HG03175 (cell line): ENCODE measurements at regions not wholly inside any gene's neighbourhood (a gene's known extent, or its start where the extent isn't known, plus 50 kb on each side); places are given as distances from the start of the nearest gene placed in this dataset.

Source experiments
- ATAC-seq: cut with Tn5 transposase; IDR thresholded peaks from one replicate; pipeline ENCODE4 v1.9.1; 2021; ENCODE audit warnings: mild to moderate bottlenecking, moderate library complexity; ENCODE audit not compliant: unreplicated experiment

GRCh38 chr6:54440549-54440948 is 132.3 kb downstream of the TINAG start:
- ATAC-seq, result no peak

- no peak for ATAC-seq
Observed at GRCh38 chr6:54441020-54441419, 132.8 kb downstream of the TINAG start.

- ATAC-seq, result no peak
Observed at GRCh38 chr6:54441687-54442248, 133.5 kb downstream of the TINAG start.

GRCh38 chr6:54445207-54445606 is 137.0 kb downstream of the TINAG start:
- no peak for ATAC-seq

GRCh38 chr6:54448617-54449016 is 140.4 kb downstream of the TINAG start:
- ATAC-seq, result no peak

GRCh38 chr6:54451516-54451915 is 143.3 kb downstream of the TINAG start:
- no peak for ATAC-seq

GRCh38 chr6:54463354-54464024 is 155.2 kb downstream of the TINAG start:
- no peak for ATAC-seq

- ATAC-seq, result no peak
Observed at GRCh38 chr6:54465649-54466300, 157.5 kb downstream of the TINAG start.

- ATAC-seq, result peak; percentile 47
Observed at GRCh38 chr6:54467384-54467783, 159.1 kb downstream of the TINAG start.

- ATAC-seq, result no peak
Observed at GRCh38 chr6:54473328-54473727, 165.1 kb downstream of the TINAG start.

GRCh38 chr6:54474898-54475297 is 166.7 kb downstream of the TINAG start:
- no peak for ATAC-seq

GRCh38 chr6:54481091-54481490 is 172.8 kb downstream of the TINAG start:
- ATAC-seq, result no peak

- ATAC-seq, result no peak
Observed at GRCh38 chr6:54491431-54491830, 183.2 kb downstream of the TINAG start.

- no peak for ATAC-seq
Observed at GRCh38 chr6:54493138-54493537, 184.9 kb downstream of the TINAG start.

GRCh38 chr6:54503144-54503543 is 194.9 kb downstream of the TINAG start:
- no peak for ATAC-seq

GRCh38 chr6:54515013-54515412 is 206.8 kb downstream of the TINAG start:
- no peak for ATAC-seq

GRCh38 chr6:54515713-54516112 is 207.5 kb downstream of the TINAG start:
- ATAC-seq, result no peak

GRCh38 chr6:54516321-54516720 is 208.1 kb downstream of the TINAG start:
- no peak for ATAC-seq

- ATAC-seq, result no peak
Observed at GRCh38 chr6:54519161-54519560, 210.9 kb downstream of the TINAG start.

- no peak for ATAC-seq
Observed at GRCh38 chr6:54525731-54526130, 217.5 kb downstream of the TINAG start.

GRCh38 chr6:54533567-54533966 is 225.3 kb downstream of the TINAG start:
- no peak for ATAC-seq

GRCh38 chr6:54535568-54535967 is 227.3 kb downstream of the TINAG start:
- ATAC-seq, result no peak
